Calu3 (cell line): ENCODE measurements at regions not wholly inside any gene's neighbourhood (a gene's known extent, or its start where the extent isn't known, plus 50 kb on each side); places are given as distances from the start of the nearest gene placed in this dataset.
"Not testable (repeated sequence)": the region's sequence is repeated elsewhere in the genome, so short reads cannot be mapped to it uniquely, and the experiment has no call there.

ENCODE experiments used
- BruUV-seq: library from RNA; stranded (reverse); fragments of 400-500 nt; replicated peaks from 2 replicates; lab custom pipeline; 2021; lab: Mats Ljungman, UMichigan
- CTCF ChIA-PET: fragments of 300-600 bp; sonication (Branson Sonifier 250); formaldehyde crosslinking; loops from one replicate; lab custom pipeline; 2022; ENCODE audit warnings: antibody characterized with exemption; lab: Charles Lee
- DNase-seq: peaks from one replicate; pipeline ENCODE4 v3.0.0; 2022
- H3K27ac Mint-ChIP-seq: one replicate; pipeline ENCODE4 v1.8.0; 2022; ENCODE audit warnings: mixed read lengths; ENCODE audit not compliant: unreplicated experiment
- H3K27me3 Mint-ChIP-seq: one replicate; pipeline ENCODE4 v1.8.0; 2022; ENCODE audit warnings: mixed read lengths; ENCODE audit not compliant: unreplicated experiment
- H3K36me3 Mint-ChIP-seq: one replicate; pipeline ENCODE4 v1.8.0; 2022; ENCODE audit warnings: mild to moderate bottlenecking, moderate library complexity, mixed read lengths; ENCODE audit not compliant: insufficient read depth, unreplicated experiment
- H3K4me1 Mint-ChIP-seq: one replicate; pipeline ENCODE4 v1.8.0; 2022; ENCODE audit warnings: mild to moderate bottlenecking, low read depth, mixed read lengths; ENCODE audit not compliant: unreplicated experiment
- H3K4me3 Mint-ChIP-seq: one replicate; pipeline ENCODE4 v1.8.0; 2022; ENCODE audit warnings: mild to moderate bottlenecking, low read depth, moderate library complexity, mixed read lengths; ENCODE audit not compliant: unreplicated experiment
- H3K9me3 Mint-ChIP-seq: one replicate; pipeline ENCODE4 v1.8.0; 2022; ENCODE audit warnings: low read depth, mixed read lengths; ENCODE audit not compliant: unreplicated experiment
- intact Hi-C: fragments of 100-400 bp; cut with micrococcal nuclease; formaldehyde crosslinking; loops from one replicate; pipeline ENCODE4 v1.10.0; 2022; ENCODE audit not compliant: unreplicated experiment
- TF ChIP-seq, protein P1 (sequence below): fragments of 200-600 bp; IDR thresholded peaks from one replicate; pipeline ENCODE4 v1.8.0; 2022; ENCODE audit warnings: antibody characterized with exemption; ENCODE audit not compliant: unreplicated experiment

DNA sequence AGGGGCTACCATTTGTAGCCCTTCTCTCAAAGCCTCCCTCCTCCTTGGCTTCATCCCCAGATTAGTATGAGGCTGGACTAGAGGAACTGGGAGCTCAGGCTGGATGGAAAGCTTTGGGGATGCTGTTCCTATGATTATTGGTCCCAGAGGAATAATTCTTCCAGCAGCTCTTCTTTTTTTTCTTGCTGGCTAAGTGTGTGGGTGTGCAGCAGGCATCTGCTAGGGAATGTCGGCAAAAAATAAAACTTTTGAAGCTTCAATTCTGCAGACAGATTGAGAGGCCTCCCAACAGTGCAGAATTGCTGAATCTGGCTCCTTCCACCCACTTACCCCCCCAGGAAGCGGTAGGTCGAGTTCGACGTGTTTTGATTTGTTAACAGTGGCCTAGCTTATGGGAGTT, 138.5 kb upstream of the ANKRD28 start:
- no peak for DNase-seq
- Mint-ChIP-seq H3K4me3 (no peak overlapping the region), H3K9me3 (no peaks in the 10 kb centered on the region), H3K27me3 (no peaks in the 10 kb centered on the region), H3K27ac (no peak overlapping the region), H3K4me1 (no peaks in the 10 kb centered on the region), H3K36me3 (no peaks in the 10 kb centered on the region)
- intact Hi-C loops = no loop called here
- CTCF ChIA-PET = interaction anchor here (0.6 kb wide), 1 partner anchor 502 kb away, joined by 3 read pairs; no protein-coding TSS in a partner anchor
- TF ChIP-seq, protein P1, sequence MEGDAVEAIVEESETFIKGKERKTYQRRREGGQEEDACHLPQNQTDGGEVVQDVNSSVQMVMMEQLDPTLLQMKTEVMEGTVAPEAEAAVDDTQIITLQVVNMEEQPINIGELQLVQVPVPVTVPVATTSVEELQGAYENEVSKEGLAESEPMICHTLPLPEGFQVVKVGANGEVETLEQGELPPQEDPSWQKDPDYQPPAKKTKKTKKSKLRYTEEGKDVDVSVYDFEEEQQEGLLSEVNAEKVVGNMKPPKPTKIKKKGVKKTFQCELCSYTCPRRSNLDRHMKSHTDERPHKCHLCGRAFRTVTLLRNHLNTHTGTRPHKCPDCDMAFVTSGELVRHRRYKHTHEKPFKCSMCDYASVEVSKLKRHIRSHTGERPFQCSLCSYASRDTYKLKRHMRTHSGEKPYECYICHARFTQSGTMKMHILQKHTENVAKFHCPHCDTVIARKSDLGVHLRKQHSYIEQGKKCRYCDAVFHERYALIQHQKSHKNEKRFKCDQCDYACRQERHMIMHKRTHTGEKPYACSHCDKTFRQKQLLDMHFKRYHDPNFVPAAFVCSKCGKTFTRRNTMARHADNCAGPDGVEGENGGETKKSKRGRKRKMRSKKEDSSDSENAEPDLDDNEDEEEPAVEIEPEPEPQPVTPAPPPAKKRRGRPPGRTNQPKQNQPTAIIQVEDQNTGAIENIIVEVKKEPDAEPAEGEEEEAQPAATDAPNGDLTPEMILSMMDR = no peak
- no TSS peak for BruUV-seq

DNA sequence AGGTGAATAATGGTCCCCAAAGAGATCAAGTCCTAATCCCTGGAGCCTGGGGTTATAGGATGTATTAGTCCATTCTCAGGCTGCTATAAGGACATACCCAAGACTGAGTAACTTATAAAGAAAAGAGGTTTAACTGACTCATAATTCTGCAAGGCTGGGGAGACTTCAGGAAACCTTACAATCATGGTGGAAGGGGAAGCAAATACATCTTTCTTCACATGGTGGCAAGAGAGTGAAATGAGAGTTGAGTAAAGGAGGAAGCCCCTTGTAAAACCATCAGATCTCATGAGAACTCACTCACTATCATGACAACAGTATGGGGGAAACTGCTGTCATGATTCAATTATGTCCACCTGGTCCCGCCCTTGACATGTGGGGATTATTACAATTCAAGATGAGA, 142.9 kb upstream of the ANKRD28 start:
- BruUV-seq = no TSS peak
- intact Hi-C loops = no loop called here
- Mint-ChIP-seq H3K36me3 (no peaks in the 10 kb centered on the region), H3K27ac (no peak overlapping the region), H3K4me3 (no peak overlapping the region), H3K4me1 (no peaks in the 10 kb centered on the region), H3K9me3 (no peaks in the 10 kb centered on the region), H3K27me3 (no peaks in the 10 kb centered on the region)
- DNase-seq = no peak
- TF ChIP-seq, protein P1 = no peak
- CTCF ChIA-PET = no interaction called here

DNA sequence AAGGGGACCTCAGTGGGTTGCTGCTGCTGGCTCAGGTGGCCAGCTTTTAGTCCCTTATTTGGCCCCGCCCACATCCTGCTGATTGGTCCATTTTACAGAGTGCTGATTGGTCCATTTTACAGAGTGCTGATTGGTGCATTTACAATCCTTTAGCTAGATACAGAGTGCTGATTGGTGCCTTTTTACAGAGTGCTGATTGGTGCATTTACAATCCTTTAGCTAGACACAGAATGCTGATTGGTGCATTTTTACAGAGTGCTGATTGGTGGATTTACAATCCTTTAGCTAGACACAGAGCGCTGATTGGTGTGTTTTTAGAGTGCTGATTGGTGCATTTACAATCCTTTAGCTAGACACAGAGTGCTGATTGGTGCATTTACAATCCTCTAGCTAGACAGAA, 143.7 kb upstream of the ANKRD28 start:
- DNase-seq, CTCF ChIA-PET, H3K9me3 Mint-ChIP-seq, H3K36me3 Mint-ChIP-seq, H3K27me3 Mint-ChIP-seq, H3K4me1 Mint-ChIP-seq, H3K4me3 Mint-ChIP-seq, BruUV-seq, intact Hi-C loops, H3K27ac Mint-ChIP-seq: not testable (repeated sequence)

DNA sequence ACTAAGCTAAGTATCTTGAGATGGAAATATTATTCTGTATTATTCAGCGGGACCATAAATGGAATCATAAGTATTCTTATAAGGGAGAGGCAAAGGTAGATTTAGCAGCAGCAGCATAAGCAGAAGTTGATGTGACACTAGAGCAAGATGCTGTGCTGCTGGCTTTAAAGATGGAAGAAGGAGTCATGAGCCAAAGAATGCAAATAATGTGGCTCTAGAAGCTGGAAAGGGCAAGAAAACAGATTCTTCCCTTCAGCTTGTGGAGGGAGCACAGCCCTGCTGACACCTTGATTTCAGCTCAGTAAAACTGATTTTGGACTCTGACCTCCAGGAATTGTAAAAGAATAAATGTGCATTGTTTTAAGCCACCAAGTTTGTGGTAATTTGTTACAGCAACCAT, 144.2 kb upstream of the ANKRD28 start:
- Mint-ChIP-seq H3K27ac (no peak overlapping the region), H3K9me3 (no peaks in the 10 kb centered on the region), H3K4me1 (no peaks in the 10 kb centered on the region), H3K36me3 (no peaks in the 10 kb centered on the region), H3K4me3 (no peak overlapping the region), H3K27me3 (no peaks in the 10 kb centered on the region)
- intact Hi-C loops = no loop called here
- CTCF ChIA-PET = no interaction called here
- no TSS peak for BruUV-seq
- no peak for DNase-seq
- TF ChIP-seq, protein P1 = no peak

DNA sequence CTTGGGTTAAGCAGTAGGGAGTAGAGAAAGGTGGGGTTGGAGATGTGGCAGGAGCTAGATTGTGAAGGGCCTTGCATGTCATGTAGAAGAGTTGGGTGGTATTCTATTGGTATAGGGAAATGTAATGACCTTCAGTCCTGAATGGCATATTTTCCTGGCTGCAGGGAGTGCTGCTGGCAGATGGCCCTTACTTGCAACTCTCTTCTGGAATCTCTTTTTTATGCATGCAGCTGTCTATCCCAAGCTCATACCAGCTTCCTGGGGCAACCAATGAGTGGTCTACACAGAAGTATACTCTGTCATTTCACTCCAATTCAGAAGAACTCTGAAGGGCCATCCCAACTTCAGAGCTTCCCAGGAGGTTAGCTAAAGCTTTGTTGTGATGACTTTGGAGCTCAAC, 144.7 kb upstream of the ANKRD28 start:
- BruUV-seq = no TSS peak
- TF ChIP-seq, protein P1 = no peak
- H3K4me1 Mint-ChIP-seq = no peaks in the 10 kb centered on the region
- CTCF ChIA-PET = no interaction called here
- DNase-seq = no peak
- H3K4me3 Mint-ChIP-seq = no peak overlapping the region
- no peaks in the 10 kb centered on the region for H3K27me3 Mint-ChIP-seq
- H3K27ac Mint-ChIP-seq = no peak overlapping the region
- intact Hi-C loops = no loop called here
- H3K36me3 Mint-ChIP-seq = no peaks in the 10 kb centered on the region
- H3K9me3 Mint-ChIP-seq = no peaks in the 10 kb centered on the region
